ENCODE measurements at regions not wholly inside any gene's neighbourhood (a gene's known extent, or its start where the extent isn't known, plus 50 kb on each side); places are given as distances from the start of the nearest gene placed in this dataset.

DNA sequence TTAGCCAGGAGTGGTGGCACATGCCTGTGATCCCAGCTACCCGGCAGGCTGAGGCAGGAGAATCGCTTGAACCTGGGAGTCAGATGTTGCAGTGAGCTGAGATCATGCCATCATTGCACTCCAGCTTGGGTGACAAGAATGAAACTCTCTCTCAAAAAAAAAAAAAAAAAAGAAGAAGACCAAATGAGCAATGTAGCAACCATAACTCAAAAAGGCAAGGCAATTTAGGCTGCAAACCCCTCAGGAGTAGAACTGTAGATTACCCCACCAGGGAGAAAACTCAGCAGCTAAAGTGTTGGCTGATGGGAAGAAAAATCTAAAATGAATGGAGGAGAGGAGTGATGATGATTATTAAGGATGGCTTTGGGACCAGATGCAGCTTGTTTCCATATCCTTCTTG lies 256.7 kb upstream of the UBASH3B start:
- H2BK12ac ChIP-seq (ENCODE audit: low read depth, low read length) = no peak overlapping the region
- no peak overlapping the region for H3K18ac ChIP-seq (ENCODE audit: extremely low read depth, low read length)
- H3K4me1 ChIP-seq (replicated peaks in 1 of 4; ENCODE audit: control insufficient read depth in 3 of 4, insufficient read depth in 4 of 4, low read length in 3 of 4) = no peaks in the 10 kb centered on the region
- H3K27ac ChIP-seq (ENCODE audit: low read depth, low read length) = no peak overlapping the region
- H2BK5ac ChIP-seq (ENCODE audit: low read depth, low read length) = no peak overlapping the region
- H3K9me3 ChIP-seq (ENCODE audit: insufficient read depth in 2 of 2, low read depth in 1 of 2, low read length in 1 of 2) = no peaks in the 10 kb centered on the region
- H4K8ac ChIP-seq (ENCODE audit: extremely low read depth, insufficient read depth, low read length) = no peak overlapping the region
- H2BK20ac ChIP-seq (ENCODE audit: low read length) = no peak overlapping the region
- ChIA-PET CTCF (ENCODE audit: partially characterized antibody) (interaction anchor here (1.1 kb wide), 1 partner anchor 16 kb away, joined by 3 read pairs; no protein-coding TSS in a partner anchor), POLR2A (ENCODE audit: partially characterized antibody) (no interaction called here)
- H4K91ac ChIP-seq (replicated peaks; ENCODE audit: insufficient read length, low read length) = no peak overlapping the region
- no peaks in the 10 kb centered on the region for H3K23me2 ChIP-seq (ENCODE audit: low read depth, low read length)
- H3K4ac ChIP-seq (replicated peaks; ENCODE audit: insufficient read length, low read depth, low read length) = no peak overlapping the region
- H3K4me2 ChIP-seq (ENCODE audit: insufficient read depth in 1 of 2, low read depth in 2 of 2, low read length in 2 of 2) = no peak overlapping the region
- no peaks in the 10 kb centered on the region for H3K79me1 ChIP-seq (ENCODE audit: low read depth, low read length)
- H4K5ac ChIP-seq (ENCODE audit: insufficient read length, low read depth, low read length) = no peak overlapping the region
- WGBS, 2 experiments (ENCODE audit: extremely low coverage in 1 of 2, insufficient coverage in 1 of 2, insufficient read length in 1 of 2, insufficient replicate concordance in 2 of 2, low coverage in 1 of 2, low lambda C conversion rate in 2 of 2, missing lambda C conversion rate in 1 of 2) = 100% methylated on average over 2 of the region's 2 CpGs; no CpG with 5 or more reads in 1 of the 2 experiments
- H2BK15ac ChIP-seq (ENCODE audit: low read length) = no peak overlapping the region
- H2AFZ ChIP-seq (ENCODE audit: low read length) = no peak overlapping the region
- no peaks in the 10 kb centered on the region for H3K27me3 ChIP-seq (replicated peaks in 1 of 4; ENCODE audit: control insufficient read depth in 3 of 4, extremely low read depth in 1 of 4, insufficient read depth in 3 of 4, low read length in 3 of 4)
- H3K9ac ChIP-seq (replicated peaks in 1 of 4; ENCODE audit: extremely low read depth in 1 of 4, low read depth in 3 of 4, low read length in 3 of 4) = no peak overlapping the region
- H3K23ac ChIP-seq (ENCODE audit: insufficient read length) = no peak overlapping the region
- FAIRE-seq (no peak), DNase-seq (ENCODE audit: low read depth in 1 of 2, low spot score in 2 of 2) (no peak)
- no peak overlapping the region for H3K14ac ChIP-seq (ENCODE audit: insufficient read length)
- no peaks in the 10 kb centered on the region for H3K79me2 ChIP-seq (ENCODE audit: control insufficient read depth in 1 of 2, insufficient read depth in 2 of 2, low read length in 2 of 2)
- H3K36me3 ChIP-seq (ENCODE audit: control insufficient read depth in 2 of 4, insufficient read depth in 4 of 4, low read length in 3 of 4) = no peaks in the 10 kb centered on the region; a peak in 1 of 8 replicates
- H3K4me3 ChIP-seq (ENCODE audit: extremely low read depth in 1 of 4, insufficient read depth in 2 of 4, low read depth in 3 of 4, low read length in 4 of 4) = no peak overlapping the region
- H2BK120ac ChIP-seq (replicated peaks; ENCODE audit: low read depth, low read length) = no peak overlapping the region
- H4K20me1 ChIP-seq (replicated peaks in 1 of 2; ENCODE audit: control insufficient read depth in 1 of 2, insufficient read depth in 2 of 2, low read length in 2 of 2) = no peaks in the 10 kb centered on the region
- no peak overlapping the region for H2AK5ac ChIP-seq (ENCODE audit: low read depth, low read length)
- no peak overlapping the region for H3K56ac ChIP-seq (replicated peaks; ENCODE audit: insufficient read length, low read depth, low read length)
- TF ChIP-seq, protein P1, sequence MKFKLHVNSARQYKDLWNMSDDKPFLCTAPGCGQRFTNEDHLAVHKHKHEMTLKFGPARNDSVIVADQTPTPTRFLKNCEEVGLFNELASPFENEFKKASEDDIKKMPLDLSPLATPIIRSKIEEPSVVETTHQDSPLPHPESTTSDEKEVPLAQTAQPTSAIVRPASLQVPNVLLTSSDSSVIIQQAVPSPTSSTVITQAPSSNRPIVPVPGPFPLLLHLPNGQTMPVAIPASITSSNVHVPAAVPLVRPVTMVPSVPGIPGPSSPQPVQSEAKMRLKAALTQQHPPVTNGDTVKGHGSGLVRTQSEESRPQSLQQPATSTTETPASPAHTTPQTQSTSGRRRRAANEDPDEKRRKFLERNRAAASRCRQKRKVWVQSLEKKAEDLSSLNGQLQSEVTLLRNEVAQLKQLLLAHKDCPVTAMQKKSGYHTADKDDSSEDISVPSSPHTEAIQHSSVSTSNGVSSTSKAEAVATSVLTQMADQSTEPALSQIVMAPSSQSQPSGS (IDR thresholded peaks at IDR 0.05; ENCODE audit: low read length) = no peak
- no peak for TF ChIP-seq SAP30 (IDR thresholded peaks at IDR 0.05; ENCODE audit: insufficient read depth, insufficient replicate concordance, low read length)
- no peak for TF ChIP-seq KDM5A (IDR thresholded peaks at IDR 0.05; ENCODE audit: low read length)
- TF ChIP-seq CTBP2 (IDR thresholded peaks at IDR 0.05; ENCODE audit: borderline replicate concordance, insufficient read depth, insufficient read length, low read length) = no peak
- TF ChIP-seq TAF7 (optimal IDR thresholded peaks at IDR 0.05; ENCODE audit: borderline replicate concordance, low read depth, low read length) = no peak
- TF ChIP-seq TEAD4 (IDR thresholded peaks at IDR 0.05; ENCODE audit: low read depth, low read length) = no peak
- TF ChIP-seq FOSL1 (IDR thresholded peaks at IDR 0.05; ENCODE audit: insufficient read depth, low read depth, low read length) = no peak
- TF ChIP-seq, protein P2, sequence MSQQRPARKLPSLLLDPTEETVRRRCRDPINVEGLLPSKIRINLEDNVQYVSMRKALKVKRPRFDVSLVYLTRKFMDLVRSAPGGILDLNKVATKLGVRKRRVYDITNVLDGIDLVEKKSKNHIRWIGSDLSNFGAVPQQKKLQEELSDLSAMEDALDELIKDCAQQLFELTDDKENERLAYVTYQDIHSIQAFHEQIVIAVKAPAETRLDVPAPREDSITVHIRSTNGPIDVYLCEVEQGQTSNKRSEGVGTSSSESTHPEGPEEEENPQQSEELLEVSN (IDR thresholded peaks at IDR 0.05) = no peak
- TF ChIP-seq GTF2F1 (IDR thresholded peaks at IDR 0.05; ENCODE audit: borderline replicate concordance, low read depth, low read length) = no peak
- no peak for TF ChIP-seq SUZ12 (IDR thresholded peaks at IDR 0.05; ENCODE audit: low read length)
- no peak for TF ChIP-seq BRCA1 (IDR thresholded peaks at IDR 0.05; ENCODE audit: low read depth, low read length)
- no peak for TF ChIP-seq CEBPB (IDR thresholded peaks at IDR 0.05; ENCODE audit: low read depth, low read length)

All from H1 (cell line).